Naive B cell (primary cell): ENCODE measurements at regions not wholly inside any gene's neighbourhood (a gene's known extent, or its start where the extent isn't known, plus 50 kb on each side); places are given as distances from the start of the nearest gene placed in this dataset.
"Not testable (repeated sequence)": the region's sequence is repeated elsewhere in the genome, so short reads cannot be mapped to it uniquely, and the experiment has no call there.

Experiments
- ATAC-seq, 2 donors: fragments of 150-1000 bp; cut with Tn5 transposase; 2 replicates each; pipeline ENCODE4 v1.10.0; 2021; ENCODE audit warnings: low read depth in 2 of 2, mild to moderate bottlenecking in 2 of 2, moderate library complexity in 2 of 2
- DNase-seq: peaks from one replicate; pipeline ENCODE4 v3.0.0; 2022
- H3K27ac Mint-ChIP-seq, 6 donors: one replicate each; pipeline ENCODE4 v1.8.0; 2020 to 2022; ENCODE audit warnings: mild to moderate bottlenecking in 6 of 6, mixed read lengths in 6 of 6, moderate library complexity in 5 of 6, inconsistent platforms in 2 of 6
- H3K27me3 Mint-ChIP-seq, 3 donors: one replicate each; pipeline ENCODE4 v1.8.0; 2021 to 2022; ENCODE audit warnings: mixed read lengths in 3 of 3, mild to moderate bottlenecking in 1 of 3
- H3K36me3 Mint-ChIP-seq, 2 donors: one replicate each; pipeline ENCODE4 v1.8.0; 2020 to 2022; ENCODE audit warnings: mixed read lengths in 2 of 2, inconsistent platforms in 1 of 2, mild to moderate bottlenecking in 1 of 2
- H3K4me1 Mint-ChIP-seq, 3 donors: one replicate each; pipeline ENCODE4 v1.8.0; 2020 to 2022; ENCODE audit warnings: mixed read lengths in 3 of 3, inconsistent platforms in 1 of 3, mild to moderate bottlenecking in 1 of 3, moderate library complexity in 1 of 3
- H3K4me3 Mint-ChIP-seq, 8 donors: one replicate each; pipeline ENCODE4 v1.8.0; 2020 to 2022; ENCODE audit warnings: mild to moderate bottlenecking in 8 of 8, mixed read lengths in 8 of 8, moderate library complexity in 8 of 8, inconsistent platforms in 2 of 8
- H3K9me3 Mint-ChIP-seq, 7 donors: one replicate each; pipeline ENCODE4 v1.8.0; 2020 to 2022; ENCODE audit warnings: mixed read lengths in 7 of 7, mild to moderate bottlenecking in 5 of 7, inconsistent platforms in 2 of 7, moderate library complexity in 1 of 7

DNA sequence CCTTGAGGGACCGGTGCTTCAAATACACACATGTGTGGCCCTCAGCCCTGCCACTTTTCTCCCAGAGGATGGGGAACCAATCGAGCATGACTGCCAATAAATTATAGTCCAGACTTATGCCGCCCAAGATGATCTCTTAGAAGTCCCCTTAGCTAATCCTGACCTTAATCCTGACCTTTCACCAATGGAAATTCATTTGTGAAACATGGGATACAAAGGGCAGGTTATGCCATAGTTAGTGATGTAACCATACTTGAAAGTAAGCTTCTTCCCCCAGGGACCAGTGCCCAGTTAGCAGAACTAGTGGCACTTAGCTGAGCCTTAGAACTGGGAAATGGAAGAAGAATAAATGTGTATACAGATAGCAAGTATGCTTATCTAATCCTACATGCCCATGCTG lies 190.6 kb downstream of the FBXO4 start:
- H3K4me1 Mint-ChIP-seq, ATAC-seq, H3K4me3 Mint-ChIP-seq, DNase-seq, H3K27ac Mint-ChIP-seq, H3K36me3 Mint-ChIP-seq, H3K27me3 Mint-ChIP-seq: not testable (repeated sequence)
- peaks cover 2 to 24% (median 6%) of the 10 kb centered on the region in 7 donors for H3K9me3 Mint-ChIP-seq

DNA sequence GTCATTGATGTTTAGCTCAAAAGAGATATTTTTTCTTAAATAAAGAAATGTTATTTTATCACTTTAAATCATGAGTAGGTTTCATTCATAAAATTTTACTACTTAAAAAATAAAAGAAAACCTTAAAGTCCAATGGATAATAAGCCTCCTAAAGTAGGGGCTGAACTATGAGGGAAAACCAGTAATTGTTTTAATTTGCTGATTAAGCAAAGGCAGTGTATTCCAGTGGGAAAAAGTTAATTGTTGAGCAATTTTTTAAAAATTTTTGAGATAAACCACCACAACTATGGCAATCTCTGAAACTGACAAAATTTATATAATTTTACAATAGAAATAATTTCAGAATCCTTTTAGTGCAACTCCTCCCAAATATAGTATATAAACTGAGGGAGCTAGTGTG lies 195.0 kb downstream of the FBXO4 start:
- H3K4me3 Mint-ChIP-seq = no peak overlapping the region
- no peaks in the 10 kb centered on the region for H3K4me1 Mint-ChIP-seq
- no peaks in the 10 kb centered on the region for H3K36me3 Mint-ChIP-seq
- no peak overlapping the region for H3K27ac Mint-ChIP-seq
- DNase-seq (no peak), ATAC-seq (no peak)
- H3K9me3 Mint-ChIP-seq = peaks cover 1 to 14% (median 5%) of the 10 kb centered on the region in 7 donors
- H3K27me3 Mint-ChIP-seq = no peaks in the 10 kb centered on the region

DNA sequence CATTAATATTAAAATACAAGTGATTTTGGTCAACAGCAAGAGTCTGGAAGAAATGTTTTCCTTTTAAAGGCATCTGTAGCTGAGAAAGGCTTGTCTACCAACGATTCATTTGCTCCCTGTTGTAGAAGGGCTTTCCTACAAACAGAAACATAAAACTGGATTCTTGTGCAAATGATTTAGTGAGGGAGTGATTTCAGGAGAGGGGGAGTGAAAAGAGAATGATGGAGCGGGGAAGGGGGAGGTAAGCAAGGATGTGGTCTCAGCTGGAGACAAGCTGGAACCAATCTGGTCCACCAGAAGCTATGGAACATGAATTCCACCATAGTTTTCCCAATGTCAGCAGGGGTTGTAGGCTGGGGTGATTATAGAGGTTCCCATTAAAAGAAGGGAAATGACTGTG lies 196.3 kb downstream of the FBXO4 start:
- ATAC-seq (no peak), DNase-seq (no peak)
- no peak overlapping the region for H3K4me3 Mint-ChIP-seq
- no peaks in the 10 kb centered on the region for H3K4me1 Mint-ChIP-seq
- H3K9me3 Mint-ChIP-seq = peaks cover 2 to 9% (median 5%) of the 10 kb centered on the region in 7 donors
- H3K27me3 Mint-ChIP-seq = no peaks in the 10 kb centered on the region
- no peaks in the 10 kb centered on the region for H3K36me3 Mint-ChIP-seq
- H3K27ac Mint-ChIP-seq = no peak overlapping the region

DNA sequence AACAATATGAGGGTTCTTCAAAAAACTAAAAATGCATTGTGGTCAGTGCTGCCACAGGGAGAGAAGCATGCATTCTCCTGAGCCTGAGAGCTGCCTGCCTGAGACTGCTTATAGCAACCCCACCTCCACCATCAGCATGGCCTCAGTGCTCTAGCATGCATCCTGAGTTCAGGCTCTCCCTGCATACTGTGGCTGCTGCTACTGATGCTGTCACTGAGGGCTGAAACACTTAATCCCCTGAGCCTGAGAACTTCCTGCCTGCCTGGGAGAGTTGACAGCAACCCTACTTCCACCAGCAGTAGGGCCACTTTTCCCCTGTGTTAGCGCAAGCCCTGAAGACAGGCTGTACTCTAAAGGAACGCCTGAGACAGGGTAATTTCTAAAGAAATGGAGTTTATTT lies 206.0 kb downstream of the FBXO4 start:
- H3K4me3 Mint-ChIP-seq = no peak overlapping the region
- ATAC-seq (no peak), DNase-seq (no peak)
- H3K27ac Mint-ChIP-seq = no peak overlapping the region
- H3K27me3 Mint-ChIP-seq = peaks cover 0 to 4% (median 0%) of the 10 kb centered on the region in 3 donors
- H3K4me1 Mint-ChIP-seq = no peaks in the 10 kb centered on the region
- H3K9me3 Mint-ChIP-seq = peaks cover 2 to 15% (median 11%) of the 10 kb centered on the region in 7 donors
- no peaks in the 10 kb centered on the region for H3K36me3 Mint-ChIP-seq

DNA sequence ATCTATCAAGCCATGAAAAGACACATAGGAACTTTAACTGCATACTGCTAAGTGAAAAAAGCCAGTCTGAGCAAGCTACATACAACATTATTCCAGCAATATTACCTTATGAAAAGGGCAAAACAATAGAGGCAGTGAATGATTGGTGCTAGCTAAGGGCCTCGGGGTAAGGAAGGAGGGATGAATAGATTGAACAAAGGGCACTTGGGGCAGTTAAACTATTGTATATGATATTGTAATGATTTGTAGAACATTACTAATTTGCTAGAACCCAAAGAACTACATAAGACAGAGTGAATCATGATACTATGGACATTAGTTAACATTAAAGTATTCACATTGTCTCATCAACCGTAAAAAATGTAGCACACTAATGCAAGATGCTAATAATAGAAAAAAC lies 218.3 kb downstream of the FBXO4 start:
- Mint-ChIP-seq H3K36me3 (no peaks in the 10 kb centered on the region), H3K4me3 (no peak overlapping the region)

DNA sequence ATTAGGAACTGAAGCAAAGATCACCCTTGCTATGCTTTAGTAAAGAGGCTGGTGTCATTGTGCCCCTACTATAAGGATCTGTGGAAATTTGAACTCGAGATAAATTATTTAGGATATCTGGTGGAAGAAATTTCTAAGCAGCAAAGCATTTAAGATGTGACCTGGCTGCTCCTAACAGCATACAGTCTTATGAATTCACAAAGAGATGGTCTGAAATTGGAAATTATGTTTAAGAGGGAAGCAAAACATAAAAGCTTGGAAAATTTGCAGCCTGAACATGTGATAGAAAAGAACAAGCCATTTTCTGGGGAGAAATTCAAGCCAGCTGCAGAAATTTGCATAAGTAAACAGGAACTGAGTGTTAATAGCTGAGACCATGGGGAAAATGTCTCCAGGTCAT lies 223.7 kb downstream of the FBXO4 start:
- DNase-seq (no peak), ATAC-seq (no peak)
- no peak overlapping the region for H3K27ac Mint-ChIP-seq
- no peaks in the 10 kb centered on the region for H3K36me3 Mint-ChIP-seq
- no peaks in the 10 kb centered on the region for H3K27me3 Mint-ChIP-seq
- H3K4me1 Mint-ChIP-seq = no peaks in the 10 kb centered on the region
- peaks cover 17 to 63% (median 29%) of the 10 kb centered on the region in 7 donors for H3K9me3 Mint-ChIP-seq
- H3K4me3 Mint-ChIP-seq = no peak overlapping the region

More for the DNA sequence above, 218.3 kb downstream of the FBXO4 start:
- Mint-ChIP-seq H3K27ac (no peak overlapping the region), H3K27me3 (no peaks in the 10 kb centered on the region), H3K4me1 (no peaks in the 10 kb centered on the region), H3K9me3 (peaks cover 6 to 31% (median 7%) of the 10 kb centered on the region in 7 donors)
- no peak for DNase-seq
- no peak for ATAC-seq

DNA sequence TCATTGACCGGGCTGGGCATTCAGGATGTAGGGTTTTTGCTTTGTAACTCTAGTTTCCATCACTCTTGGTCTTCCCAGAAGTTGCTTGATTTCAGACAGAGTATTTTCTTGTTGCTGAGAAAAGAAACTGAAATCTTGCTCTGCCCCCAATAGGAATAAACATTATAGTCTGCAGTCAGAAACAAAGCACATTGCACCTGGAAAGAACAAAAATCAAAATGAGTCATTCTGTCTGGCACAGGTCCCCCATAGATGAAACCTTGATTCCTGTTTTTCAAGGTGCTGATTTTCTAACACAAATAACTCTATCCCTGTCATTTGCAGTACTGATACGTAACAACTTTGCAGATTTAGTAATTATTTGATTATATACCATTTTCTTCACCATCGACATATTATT lies 232.1 kb downstream of the FBXO4 start:
- Mint-ChIP-seq H3K27me3 (no peaks in the 10 kb centered on the region), H3K36me3 (no peaks in the 10 kb centered on the region), H3K4me1 (no peaks in the 10 kb centered on the region), H3K9me3 (peaks cover 0 to 6% (median 0%) of the 10 kb centered on the region in 7 donors), H3K4me3 (no peak overlapping the region), H3K27ac (no peak overlapping the region)
- no peak for ATAC-seq
- no peak for DNase-seq

DNA sequence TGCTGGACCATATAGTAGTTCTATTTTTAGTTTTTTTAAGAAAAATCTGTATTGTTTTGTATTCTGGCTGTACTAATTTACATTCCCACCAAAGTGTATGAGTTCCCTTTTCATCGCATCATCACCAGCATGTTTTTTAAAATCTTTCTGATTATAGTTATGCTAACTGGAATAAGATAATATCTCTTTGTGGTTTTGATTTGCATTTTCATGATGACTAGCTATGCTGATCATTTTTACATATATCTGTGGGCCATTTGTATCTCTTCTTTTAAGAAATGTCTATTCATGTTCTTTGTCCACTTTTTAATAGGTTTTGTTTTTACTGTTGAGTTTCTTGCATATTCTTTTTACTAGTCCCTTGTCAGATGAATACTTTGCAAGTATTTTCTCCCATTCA lies 238.0 kb downstream of the FBXO4 start:
- no peak for ATAC-seq
- no peaks in the 10 kb centered on the region for H3K36me3 Mint-ChIP-seq
- DNase-seq = no peak
- no peak overlapping the region for H3K4me3 Mint-ChIP-seq
- no peaks in the 10 kb centered on the region for H3K4me1 Mint-ChIP-seq
- H3K27ac Mint-ChIP-seq = no peak overlapping the region
- H3K27me3 Mint-ChIP-seq = no peaks in the 10 kb centered on the region
- peaks cover 0 to 6% (median 0%) of the 10 kb centered on the region in 7 donors for H3K9me3 Mint-ChIP-seq

DNA sequence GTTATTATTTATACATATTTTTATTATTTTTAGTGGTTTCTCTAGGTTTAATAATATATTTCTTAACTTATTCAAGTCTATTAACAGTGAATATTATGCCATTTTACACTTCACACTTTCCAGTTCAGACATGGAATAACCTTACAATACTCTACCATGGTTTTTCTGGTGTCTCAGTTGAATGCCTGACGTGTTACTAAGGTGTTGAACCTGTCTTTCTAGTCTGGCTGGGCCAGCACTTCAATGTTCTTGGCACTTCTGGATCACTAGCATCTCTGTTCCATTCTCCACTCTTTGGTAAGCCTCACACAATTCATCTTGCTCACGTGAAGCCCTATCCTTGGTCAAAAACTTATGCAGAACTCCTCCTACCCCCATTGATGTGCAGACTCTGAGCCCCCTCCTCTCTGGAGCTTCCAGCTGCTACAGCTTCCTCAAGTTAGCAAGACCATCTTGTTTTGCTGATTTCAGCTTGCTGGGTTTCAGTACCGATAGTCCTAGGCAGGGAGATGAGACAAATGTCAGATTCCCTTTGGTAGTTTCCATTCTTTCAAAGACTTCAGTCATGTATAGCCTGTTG lies 243.1 kb downstream of the FBXO4 start:
- Mint-ChIP-seq H3K36me3 (no peaks in the 10 kb centered on the region), H3K9me3 (peaks cover 0 to 4% (median 0%) of the 10 kb centered on the region in 7 donors), H3K27me3 (no peaks in the 10 kb centered on the region), H3K27ac (no peak overlapping the region), H3K4me1 (no peaks in the 10 kb centered on the region), H3K4me3 (no peak overlapping the region)
- no peak for ATAC-seq
- no peak for DNase-seq

DNA sequence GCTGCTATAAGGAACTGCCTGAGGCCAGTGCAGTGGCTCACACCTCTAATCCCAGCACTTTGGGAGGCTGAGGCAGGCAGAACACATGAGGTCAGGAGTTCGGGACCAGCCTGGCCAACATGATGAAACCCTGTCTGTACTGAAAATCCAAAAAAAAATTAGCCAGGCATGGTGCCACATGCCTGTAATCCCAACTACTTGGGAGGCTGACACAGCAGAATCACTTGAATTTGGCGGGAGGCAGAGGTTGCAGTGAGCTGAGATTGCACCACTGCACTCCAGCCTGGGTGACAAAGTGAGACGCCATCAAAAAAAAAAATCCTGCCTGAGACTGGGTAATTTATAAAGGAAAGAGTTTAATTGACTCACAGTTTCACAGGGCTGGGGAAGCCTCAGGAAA lies 247.1 kb upstream of the GHR start:
- H3K4me3 Mint-ChIP-seq, H3K36me3 Mint-ChIP-seq, DNase-seq, ATAC-seq, H3K27ac Mint-ChIP-seq, H3K27me3 Mint-ChIP-seq, H3K4me1 Mint-ChIP-seq: not testable (repeated sequence)
- H3K9me3 Mint-ChIP-seq = peaks cover 9 to 38% (median 18%) of the 10 kb centered on the region in 7 donors

DNA sequence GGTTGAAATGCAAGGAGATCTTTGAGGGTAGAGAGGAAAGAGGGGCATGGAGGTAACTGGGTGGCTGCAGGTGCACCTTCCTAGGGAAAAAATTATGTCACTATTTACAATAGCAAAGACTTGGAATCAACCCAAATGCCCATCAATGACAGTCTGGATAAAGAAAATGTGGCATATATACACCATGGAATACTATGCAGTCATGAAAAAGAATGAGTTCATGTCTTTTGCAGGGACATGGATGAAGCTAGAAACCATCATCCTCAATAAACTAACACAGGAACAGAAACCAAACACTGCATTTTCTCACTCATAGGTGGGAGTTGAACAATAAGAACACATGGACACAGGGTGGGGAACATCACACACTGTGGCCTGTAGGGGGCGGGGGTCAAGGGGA lies 243.4 kb upstream of the GHR start:
- ATAC-seq, H3K36me3 Mint-ChIP-seq, H3K4me1 Mint-ChIP-seq, H3K4me3 Mint-ChIP-seq, H3K27ac Mint-ChIP-seq, H3K27me3 Mint-ChIP-seq, DNase-seq: not testable (repeated sequence)
- H3K9me3 Mint-ChIP-seq = peaks cover 9 to 38% (median 18%) of the 10 kb centered on the region in 7 donors

DNA sequence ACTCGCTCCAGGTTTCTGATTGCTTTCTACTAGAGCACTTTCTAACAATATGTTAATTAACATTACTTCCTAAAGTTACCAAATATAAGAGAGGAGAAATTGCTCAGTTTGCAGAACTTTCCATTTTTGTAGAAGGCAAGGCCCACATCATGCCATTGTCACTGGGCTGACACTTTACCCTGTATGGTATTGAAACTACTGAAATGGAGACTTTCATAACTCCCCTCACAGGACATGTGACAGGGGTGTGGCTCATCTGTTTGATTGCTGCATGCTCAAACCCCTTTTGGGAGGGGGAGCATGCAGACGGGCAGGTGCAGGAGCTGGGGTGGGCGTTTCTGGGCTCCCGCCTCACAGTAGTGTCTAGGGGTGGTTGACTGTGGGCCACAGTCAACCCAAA lies 206.3 kb upstream of the GHR start:
- ATAC-seq (no peak), DNase-seq (no peak)
- peaks cover 0 to 4% (median 0%) of the 10 kb centered on the region in 7 donors for H3K9me3 Mint-ChIP-seq
- no peak overlapping the region for H3K27ac Mint-ChIP-seq
- no peaks in the 10 kb centered on the region for H3K4me1 Mint-ChIP-seq
- H3K4me3 Mint-ChIP-seq = no peak overlapping the region
- no peaks in the 10 kb centered on the region for H3K36me3 Mint-ChIP-seq
- H3K27me3 Mint-ChIP-seq = no peaks in the 10 kb centered on the region

DNA sequence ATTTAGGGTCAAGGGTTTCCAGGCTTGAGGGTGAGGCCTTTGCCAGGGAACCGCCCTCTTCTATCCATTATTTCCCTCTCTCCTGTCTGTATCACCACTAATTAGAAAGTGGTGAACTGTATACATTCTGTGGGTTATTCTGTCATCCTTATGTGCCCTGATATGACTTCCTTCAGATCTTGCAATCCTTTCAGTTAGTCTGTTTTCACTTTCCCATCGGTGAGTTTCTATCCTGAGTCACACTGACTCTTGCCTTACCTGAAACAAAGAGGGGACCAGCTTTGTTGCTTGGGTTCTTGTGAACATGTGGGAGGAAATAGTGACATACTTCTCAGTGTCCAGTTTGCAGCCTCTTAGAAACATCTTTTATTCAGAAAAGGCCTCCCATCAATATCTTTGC lies 205.4 kb upstream of the GHR start:
- DNase-seq = no peak
- ATAC-seq = no peak
- Mint-ChIP-seq H3K36me3 (no peaks in the 10 kb centered on the region), H3K4me1 (no peaks in the 10 kb centered on the region), H3K27me3 (no peaks in the 10 kb centered on the region), H3K9me3 (peaks cover 0 to 4% (median 0%) of the 10 kb centered on the region in 7 donors), H3K27ac (peak overlapping the region in 1 of 6 donors; percentile 2), H3K4me3 (no peak overlapping the region)

DNA sequence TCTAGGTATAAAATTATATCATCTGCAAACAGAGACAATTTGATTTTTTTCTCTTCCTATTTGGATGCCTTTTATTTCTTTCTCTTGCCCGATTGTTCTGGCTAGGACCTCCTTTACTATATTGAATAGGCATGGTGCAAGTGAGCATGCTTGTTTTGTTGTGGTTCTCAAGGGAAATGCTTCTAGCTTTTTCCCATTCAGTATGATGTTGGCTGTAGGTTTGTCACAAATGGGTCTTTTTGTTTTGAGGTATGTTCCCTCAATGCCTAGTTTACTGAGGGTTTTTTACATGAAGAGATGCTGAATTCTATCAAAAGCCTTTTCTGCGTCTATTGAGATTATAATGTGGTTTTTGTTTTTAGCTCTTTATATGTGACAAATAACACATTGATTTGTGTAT lies 198.2 kb upstream of the GHR start:
- DNase-seq = no peak
- Mint-ChIP-seq H3K4me1 (no peaks in the 10 kb centered on the region), H3K9me3 (no peaks in the 10 kb centered on the region), H3K27ac (no peak overlapping the region), H3K36me3 (no peaks in the 10 kb centered on the region), H3K27me3 (no peaks in the 10 kb centered on the region), H3K4me3 (no peak overlapping the region)
- no peak for ATAC-seq

DNA sequence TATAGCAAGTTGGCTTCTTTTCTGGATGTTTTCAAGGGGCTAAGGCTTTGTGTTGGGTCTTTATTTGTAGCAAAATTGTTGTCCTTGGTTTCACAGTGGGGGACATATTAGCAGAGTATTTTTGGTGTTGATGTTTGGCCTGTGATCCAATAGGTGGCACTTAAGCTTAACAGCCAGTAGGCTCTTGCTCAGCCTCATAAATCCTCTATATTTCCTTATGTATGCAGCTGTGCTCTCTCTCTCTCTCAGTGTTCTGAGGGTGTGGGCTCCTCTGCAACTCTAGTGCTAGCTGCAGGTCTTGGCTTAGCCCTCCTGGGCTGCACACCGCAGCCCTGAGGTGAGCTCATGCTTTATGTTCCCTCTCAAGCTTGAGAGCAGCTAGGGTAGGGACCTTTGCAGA lies 195.0 kb upstream of the GHR start:
- H3K9me3 Mint-ChIP-seq = no peaks in the 10 kb centered on the region
- no peaks in the 10 kb centered on the region for H3K4me1 Mint-ChIP-seq
- H3K27ac Mint-ChIP-seq = no peak overlapping the region
- H3K27me3 Mint-ChIP-seq = peaks cover 0 to 4% (median 0%) of the 10 kb centered on the region in 3 donors
- DNase-seq = no peak
- H3K4me3 Mint-ChIP-seq = no peak overlapping the region
- no peak for ATAC-seq
- no peaks in the 10 kb centered on the region for H3K36me3 Mint-ChIP-seq
